IMR-90 (cell line): ENCODE measurements at regions not wholly inside any gene's neighbourhood (a gene's known extent, or its start where the extent isn't known, plus 50 kb on each side); places are given as distances from the start of the nearest gene placed in this dataset.

Experiments used
- CEBPB ChIP-seq: IDR thresholded peaks from 2 replicates; pipeline ENCODE4 v1.6.1; 2012; ENCODE audit warnings: low read depth, low read length, improper control_type of control experiment
- MAFK ChIP-seq: IDR thresholded peaks from 2 replicates; pipeline ENCODE4 v1.6.1; 2012; ENCODE audit warnings: low read depth, low read length, improper control_type of control experiment
- MAZ ChIP-seq: IDR thresholded peaks from 2 replicates; pipeline ENCODE4 v1.6.1; 2012; ENCODE audit warnings: low read depth, mild to moderate bottlenecking, low read length, improper control_type of control experiment, moderate library complexity, borderline replicate concordance
- RAD21 ChIP-seq: IDR thresholded peaks from 2 replicates; pipeline ENCODE4 v1.6.1; 2012; ENCODE audit warnings: low read length, improper control_type of control experiment
- RCOR1 ChIP-seq: IDR thresholded peaks from 2 replicates; pipeline ENCODE4 v1.6.1; 2012; ENCODE audit warnings: mild to moderate bottlenecking, low read length, improper control_type of control experiment; ENCODE audit not compliant: insufficient replicate concordance
- RFX5 ChIP-seq: IDR thresholded peaks from 2 replicates; pipeline ENCODE4 v1.8.0; 2012; ENCODE audit warnings: low read depth, mild to moderate bottlenecking, low read length, moderate library complexity
- TF ChIP-seq, protein P1 (sequence below): conservative IDR thresholded peaks from 2 replicates; pipeline ENCODE4 v1.5.1; 2012; ENCODE audit warnings: mild to moderate bottlenecking, low read depth, low read length, improper control_type of control experiment
- TF ChIP-seq, protein P2 (sequence below): fragments of 150-350 bp; IDR thresholded peaks from 2 replicates; pipeline ENCODE4 v1.6.1; 2016; ENCODE audit warnings: low read depth, mild to moderate bottlenecking, low read length, moderate library complexity, borderline replicate concordance

DNA sequence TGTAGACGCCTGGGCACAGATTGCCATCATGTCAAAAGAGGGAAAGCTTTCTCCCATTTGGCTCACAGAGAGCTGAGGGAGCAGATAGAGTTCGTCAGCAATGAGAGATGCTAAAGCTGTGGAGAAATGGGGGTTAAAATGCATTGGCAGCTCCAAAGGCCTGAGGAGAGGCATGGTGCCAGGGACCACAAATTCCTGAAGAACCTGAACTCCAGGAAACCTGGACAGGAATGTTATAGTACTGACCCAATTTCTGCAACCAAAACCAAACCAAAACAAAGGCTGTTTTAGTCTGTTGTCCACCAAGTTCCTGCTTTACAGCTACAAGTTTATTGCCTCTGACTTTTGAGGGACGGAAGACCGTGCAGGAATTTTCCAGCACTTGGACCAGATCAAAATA is 575.7 kb downstream of the REEP3 start:
- TF ChIP-seq, protein P1, sequence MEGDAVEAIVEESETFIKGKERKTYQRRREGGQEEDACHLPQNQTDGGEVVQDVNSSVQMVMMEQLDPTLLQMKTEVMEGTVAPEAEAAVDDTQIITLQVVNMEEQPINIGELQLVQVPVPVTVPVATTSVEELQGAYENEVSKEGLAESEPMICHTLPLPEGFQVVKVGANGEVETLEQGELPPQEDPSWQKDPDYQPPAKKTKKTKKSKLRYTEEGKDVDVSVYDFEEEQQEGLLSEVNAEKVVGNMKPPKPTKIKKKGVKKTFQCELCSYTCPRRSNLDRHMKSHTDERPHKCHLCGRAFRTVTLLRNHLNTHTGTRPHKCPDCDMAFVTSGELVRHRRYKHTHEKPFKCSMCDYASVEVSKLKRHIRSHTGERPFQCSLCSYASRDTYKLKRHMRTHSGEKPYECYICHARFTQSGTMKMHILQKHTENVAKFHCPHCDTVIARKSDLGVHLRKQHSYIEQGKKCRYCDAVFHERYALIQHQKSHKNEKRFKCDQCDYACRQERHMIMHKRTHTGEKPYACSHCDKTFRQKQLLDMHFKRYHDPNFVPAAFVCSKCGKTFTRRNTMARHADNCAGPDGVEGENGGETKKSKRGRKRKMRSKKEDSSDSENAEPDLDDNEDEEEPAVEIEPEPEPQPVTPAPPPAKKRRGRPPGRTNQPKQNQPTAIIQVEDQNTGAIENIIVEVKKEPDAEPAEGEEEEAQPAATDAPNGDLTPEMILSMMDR, result no peak
- TF ChIP-seq RCOR1 (no peak), RAD21 (no peak), RFX5 (no peak), MAFK (no peak), MAZ (no peak), CEBPB (no peak)
- TF ChIP-seq, protein P2, sequence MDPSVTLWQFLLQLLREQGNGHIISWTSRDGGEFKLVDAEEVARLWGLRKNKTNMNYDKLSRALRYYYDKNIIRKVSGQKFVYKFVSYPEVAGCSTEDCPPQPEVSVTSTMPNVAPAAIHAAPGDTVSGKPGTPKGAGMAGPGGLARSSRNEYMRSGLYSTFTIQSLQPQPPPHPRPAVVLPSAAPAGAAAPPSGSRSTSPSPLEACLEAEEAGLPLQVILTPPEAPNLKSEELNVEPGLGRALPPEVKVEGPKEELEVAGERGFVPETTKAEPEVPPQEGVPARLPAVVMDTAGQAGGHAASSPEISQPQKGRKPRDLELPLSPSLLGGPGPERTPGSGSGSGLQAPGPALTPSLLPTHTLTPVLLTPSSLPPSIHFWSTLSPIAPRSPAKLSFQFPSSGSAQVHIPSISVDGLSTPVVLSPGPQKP, result no peak
